ENCODE measurements at regions not wholly inside any gene's neighbourhood (a gene's known extent, or its start where the extent isn't known, plus 50 kb on each side); places are given as distances from the start of the nearest gene placed in this dataset.

- no peak for TF ChIP-seq CTCF (IDR thresholded peaks at IDR 0.05)
Measured at GRCh38 chr22:23400286-23400981, 179.7 kb downstream of the IGLL1 start.

- no peak for TF ChIP-seq CTCF (IDR thresholded peaks at IDR 0.05)
Measured at GRCh38 chr22:23399367-23400285, 180.5 kb downstream of the IGLL1 start.

- TF ChIP-seq CTCF (IDR thresholded peaks at IDR 0.05) = no peak
Measured at GRCh38 chr22:23398701-23399366, 181.3 kb downstream of the IGLL1 start.

- no peak for TF ChIP-seq CTCF (IDR thresholded peaks at IDR 0.05)
Measured at GRCh38 chr22:23397613-23398567, 182.2 kb downstream of the IGLL1 start.

- no peak for TF ChIP-seq CTCF (IDR thresholded peaks at IDR 0.05)
Measured at GRCh38 chr22:23397008-23397612, 183.0 kb downstream of the IGLL1 start.

- no peak for TF ChIP-seq CTCF (IDR thresholded peaks at IDR 0.05)
Measured at GRCh38 chr22:23396362-23397007, 183.6 kb downstream of the IGLL1 start.

Data from LNCAP (cell line).